HUES48 (cell line): ENCODE measurements at regions not wholly inside any gene's neighbourhood (a gene's known extent, or its start where the extent isn't known, plus 50 kb on each side); places are given as distances from the start of the nearest gene placed in this dataset.
"Not testable (repeated sequence)": the region's sequence is repeated elsewhere in the genome, so short reads cannot be mapped to it uniquely, and the experiment has no call there.

ENCODE experiments used
- H3K27ac ChIP-seq: one replicate; pipeline ENCODE4 v1.7.0; 2013; ENCODE audit warnings: low read depth, low read length, inconsistent platforms
- H3K27me3 ChIP-seq: 2 replicates; pipeline ENCODE4 v1.6.1; 2013; ENCODE audit warnings: mild to moderate bottlenecking, low read length; ENCODE audit not compliant: control insufficient read depth, insufficient read depth
- H3K36me3 ChIP-seq: 2 replicates; pipeline ENCODE4 v1.6.1; 2013; ENCODE audit warnings: low read length; ENCODE audit not compliant: control insufficient read depth, insufficient read depth
- H3K4me1 ChIP-seq: 2 replicates; pipeline ENCODE4 v1.6.1; 2013; ENCODE audit warnings: mild to moderate bottlenecking, low read length; ENCODE audit not compliant: control insufficient read depth, insufficient read depth
- H3K4me3 ChIP-seq: 2 replicates; pipeline ENCODE4 v1.5.1; 2013; ENCODE audit warnings: mild to moderate bottlenecking, low read depth, low read length
- H3K9ac ChIP-seq: 2 replicates; pipeline ENCODE4 v1.6.1; 2013; ENCODE audit warnings: mild to moderate bottlenecking, low read depth, low read length, moderate library complexity
- H3K9me3 ChIP-seq: 2 replicates; pipeline ENCODE4 v1.6.1; 2013; ENCODE audit warnings: low read length; ENCODE audit not compliant: control insufficient read depth, insufficient read depth

- H3K9me3 ChIP-seq = 0 out of 2 replicates have a peak, but pooled peaks cover 5% of the 10 kb centered on the region
- no peak overlapping the region for H3K4me3 ChIP-seq
- no peaks in the 10 kb centered on the region for H3K27me3 ChIP-seq
- H3K27ac ChIP-seq = no peak overlapping the region
- no peaks in the 10 kb centered on the region for H3K36me3 ChIP-seq
- peaks cover 2% of the 10 kb centered on the region; the same call in 1 of the 2 replicates for H3K4me1 ChIP-seq
- H3K9ac ChIP-seq = no peak overlapping the region
Measured at GRCh38 chr2:181792906-181793305, 98.6 kb upstream of the ITPRID2 start.

- 0 out of 2 replicates have a peak, but pooled peaks cover 1% of the 10 kb centered on the region for H3K9me3 ChIP-seq
- no peaks in the 10 kb centered on the region for H3K4me1 ChIP-seq
- H3K27ac ChIP-seq = no peak overlapping the region
- no peaks in the 10 kb centered on the region for H3K36me3 ChIP-seq
- no peak overlapping the region for H3K9ac ChIP-seq
- H3K4me3 ChIP-seq = no peak overlapping the region
- H3K27me3 ChIP-seq = no peaks in the 10 kb centered on the region
Measured at GRCh38 chr2:181798022-181798421, 93.5 kb upstream of the ITPRID2 start.

- not testable (repeated sequence) for H3K36me3 ChIP-seq, H3K27me3 ChIP-seq, H3K9ac ChIP-seq, H3K27ac ChIP-seq, H3K9me3 ChIP-seq, H3K4me1 ChIP-seq, H3K4me3 ChIP-seq
Measured at GRCh38 chr2:181802300-181802699, 89.2 kb upstream of the ITPRID2 start.

GRCh38 chr2:181803903-181804799 is 87.4 kb upstream of the ITPRID2 start:
- not testable (repeated sequence) for H3K9ac ChIP-seq, H3K36me3 ChIP-seq, H3K9me3 ChIP-seq, H3K27ac ChIP-seq, H3K27me3 ChIP-seq, H3K4me1 ChIP-seq
- H3K4me3 ChIP-seq = peak overlapping the region; percentile 43

- peaks cover 6% of the 10 kb centered on the region; the same call in 1 of the 2 replicates for H3K4me1 ChIP-seq
- no peak overlapping the region for H3K27ac ChIP-seq
- no peak overlapping the region for H3K9ac ChIP-seq
Measured at GRCh38 chr2:181805228-181806038, 86.1 kb upstream of the ITPRID2 start.

GRCh38 chr2:181806039-181806392 is 85.5 kb upstream of the ITPRID2 start:
- Histone ChIP-seq H3K4me1 (peaks cover 8% of the 10 kb centered on the region; the same call in 1 of the 2 replicates), H3K9ac (no peak overlapping the region), H3K9me3 (no peaks in the 10 kb centered on the region), H3K4me3 (no peak overlapping the region), H3K27me3 (no peaks in the 10 kb centered on the region), H3K27ac (no peak overlapping the region), H3K36me3 (no peaks in the 10 kb centered on the region)

More at GRCh38 chr2:181805228-181806038, 86.1 kb upstream of the ITPRID2 start:
- Histone ChIP-seq H3K27me3 (no peaks in the 10 kb centered on the region), H3K4me3 (no peak overlapping the region), H3K9me3 (no peaks in the 10 kb centered on the region), H3K36me3 (no peaks in the 10 kb centered on the region)

- Histone ChIP-seq H3K27me3 (no peaks in the 10 kb centered on the region), H3K4me1 (peaks cover 9% of the 10 kb centered on the region), H3K9me3 (no peaks in the 10 kb centered on the region), H3K27ac (no peak overlapping the region), H3K9ac (no peak overlapping the region), H3K4me3 (no peak overlapping the region), H3K36me3 (no peaks in the 10 kb centered on the region)
Measured at GRCh38 chr2:181807526-181807925, 84.0 kb upstream of the ITPRID2 start.

- peak overlapping the region; percentile 70 for H3K27ac ChIP-seq
- no peak overlapping the region for H3K9ac ChIP-seq
- H3K4me1 ChIP-seq = peaks cover 3% of the 10 kb centered on the region; the same call in 1 of the 2 replicates
Measured at GRCh38 chr2:181810823-181811695, 80.5 kb upstream of the ITPRID2 start.

GRCh38 chr2:181812106-181812743 is 79.3 kb upstream of the ITPRID2 start:
- Histone ChIP-seq H3K4me1 (peaks cover 3% of the 10 kb centered on the region; the same call in 1 of the 2 replicates), H3K9ac (no peak overlapping the region), H3K36me3 (no peaks in the 10 kb centered on the region), H3K9me3 (no peaks in the 10 kb centered on the region), H3K27ac (no peak overlapping the region), H3K4me3 (no peak overlapping the region), H3K27me3 (no peaks in the 10 kb centered on the region)

More at GRCh38 chr2:181810823-181811695, 80.5 kb upstream of the ITPRID2 start:
- no peaks in the 10 kb centered on the region for H3K27me3 ChIP-seq
- no peak overlapping the region for H3K4me3 ChIP-seq
- H3K9me3 ChIP-seq = no peaks in the 10 kb centered on the region
- H3K36me3 ChIP-seq = no peaks in the 10 kb centered on the region

GRCh38 chr2:181814057-181814491 is 77.5 kb upstream of the ITPRID2 start:
- Histone ChIP-seq H3K27me3 (no peaks in the 10 kb centered on the region), H3K27ac (no peak overlapping the region), H3K9me3 (no peaks in the 10 kb centered on the region), H3K4me1 (peaks cover 20% of the 10 kb centered on the region), H3K36me3 (no peaks in the 10 kb centered on the region), H3K4me3 (no peak overlapping the region), H3K9ac (no peak overlapping the region)
